GM12875 (cell line): ENCODE measurements at regions not wholly inside any gene's neighbourhood (a gene's known extent, or its start where the extent isn't known, plus 50 kb on each side); places are given as distances from the start of the nearest gene placed in this dataset.

Experiments
- H3K4me3 ChIP-seq: one replicate; pipeline ENCODE4 v1.5.1; 2011; ENCODE audit warnings: low read depth, low read length, control low read depth
- CTCF ChIP-seq: IDR thresholded peaks from 2 replicates; pipeline ENCODE4 v1.5.1; 2011; ENCODE audit warnings: low read depth, mild to moderate bottlenecking, control low read depth, inconsistent platforms, low read length, moderate library complexity, borderline replicate concordance; ENCODE audit not compliant: insufficient read depth

GRCh38 chr10:4196183-4196582 lies 411.2 kb upstream of the KLF6 start:
- H3K4me3 ChIP-seq = no peak overlapping the region
- no peak for TF ChIP-seq CTCF

- H3K4me3 ChIP-seq = no peak overlapping the region
- TF ChIP-seq CTCF = no peak
Measured at GRCh38 chr10:4195213-4195612, 410.2 kb upstream of the KLF6 start.

GRCh38 chr10:4194231-4194630 lies 409.2 kb upstream of the KLF6 start:
- H3K4me3 ChIP-seq = no peak overlapping the region
- no peak for TF ChIP-seq CTCF

DNA sequence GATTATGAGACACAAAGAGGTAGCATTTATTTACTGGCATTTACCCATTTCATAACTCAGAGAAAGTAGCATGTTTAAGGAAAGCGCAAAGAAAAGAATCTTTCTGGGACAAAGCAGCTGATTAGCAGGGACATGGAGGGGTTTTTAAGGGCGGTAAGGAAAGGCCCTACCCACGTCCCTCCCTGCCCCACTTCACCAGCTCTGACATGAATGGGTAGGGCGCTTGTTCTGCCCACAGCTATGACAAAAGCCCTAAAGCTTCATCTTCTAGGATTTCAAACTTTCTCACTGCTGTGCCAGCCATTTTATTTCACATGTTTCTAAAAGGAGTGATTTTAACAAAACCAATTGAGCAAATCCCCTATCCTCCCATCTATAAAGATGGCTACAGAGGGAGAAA lies 406.9 kb upstream of the KLF6 start:
- H3K4me3 ChIP-seq = no peak overlapping the region
- TF ChIP-seq CTCF = no peak

DNA sequence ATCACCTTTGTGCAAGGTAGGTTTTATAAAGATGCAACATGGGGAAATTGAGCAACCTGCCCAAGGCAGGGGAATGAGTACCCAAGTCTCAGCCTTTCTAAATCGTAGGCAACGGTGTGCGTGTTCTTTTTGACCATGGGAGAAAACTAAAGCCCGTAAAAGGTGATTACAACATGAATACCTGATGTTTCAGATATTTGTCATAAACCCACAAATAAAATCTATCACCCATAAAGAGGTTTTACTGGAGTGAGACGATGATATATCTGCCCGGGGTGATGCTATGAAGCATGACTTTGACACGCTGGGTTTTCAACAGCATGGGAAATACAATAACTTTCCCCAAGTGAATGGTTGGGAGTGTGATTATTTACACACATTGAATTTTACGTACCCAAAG lies 406.3 kb upstream of the KLF6 start:
- no peak for TF ChIP-seq CTCF
- no peak overlapping the region for H3K4me3 ChIP-seq

DNA sequence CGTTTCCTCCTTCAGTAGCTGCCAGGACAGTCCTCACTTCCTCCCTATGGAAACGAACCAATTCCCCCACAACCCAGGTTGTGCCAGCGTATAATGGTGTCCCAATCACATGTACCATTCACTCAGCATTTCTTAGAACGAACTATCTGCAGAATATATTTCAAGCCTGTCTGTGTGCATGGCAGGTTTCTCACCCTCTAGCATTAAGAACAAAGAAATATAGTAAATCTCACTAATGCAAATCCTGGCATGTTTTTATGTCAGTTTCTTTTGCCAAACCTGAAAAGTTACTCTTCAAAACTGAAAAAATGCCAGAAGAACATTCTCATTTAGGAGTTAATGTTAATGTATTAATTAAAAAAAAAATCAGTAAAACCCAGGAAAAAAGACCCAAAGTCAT lies 405.9 kb upstream of the KLF6 start:
- H3K4me3 ChIP-seq = no peak overlapping the region
- TF ChIP-seq CTCF = no peak

DNA sequence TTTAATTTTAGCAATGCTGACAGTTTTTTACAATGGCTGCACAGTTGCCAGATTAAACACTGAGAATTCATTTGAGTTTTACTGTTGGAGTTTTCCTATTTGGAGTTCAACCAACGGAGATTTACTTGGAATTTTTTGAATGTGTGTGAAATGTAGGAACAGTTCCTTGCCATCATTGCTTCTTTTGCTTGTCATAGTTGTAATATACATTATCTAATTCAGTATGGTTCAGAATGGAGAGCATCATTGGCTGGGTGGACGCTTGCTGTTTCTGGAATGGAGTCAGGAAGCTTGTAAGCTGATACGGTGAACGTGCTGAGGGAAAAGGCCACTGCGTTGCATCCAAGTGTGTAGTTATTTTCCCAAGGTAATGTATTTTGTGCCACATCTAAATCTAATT lies 404.3 kb upstream of the KLF6 start:
- no peak overlapping the region for H3K4me3 ChIP-seq
- TF ChIP-seq CTCF = no peak
